B cell (primary cell): ENCODE measurements at regions not wholly inside any gene's neighbourhood (a gene's known extent, or its start where the extent isn't known, plus 50 kb on each side); places are given as distances from the start of the nearest gene placed in this dataset.

Experiments
- ATAC-seq: fragments of 200-7000 bp; cut with Tn5 transposase; one replicate; pipeline ENCODE4 v1.10.0; 2021; ENCODE audit warnings: low read depth, mild to moderate bottlenecking, moderate number of reproducible peaks, moderate library complexity
- CTCF ChIA-PET: fragments of 350-600 bp; sonication (Branson Sonifier 250); formaldehyde crosslinking; loops from one replicate; lab custom pipeline; 2021; ENCODE audit warnings: antibody characterized with exemption, inconsistent platforms; lab: Charles Lee
- POLR2A ChIA-PET: fragments of 350-600 bp; sonication (Branson Sonifier 250); formaldehyde crosslinking; loops from one replicate; lab custom pipeline; 2021; ENCODE audit warnings: antibody characterized with exemption; lab: Charles Lee
- DNase-seq: peaks from one replicate; pipeline ENCODE4 v3.0.0; 2013
- H2AFZ ChIP-seq: 2 replicates; pipeline ENCODE4 v1.6.1; 2012; ENCODE audit warnings: mild to moderate bottlenecking, low read depth, low read length; ENCODE audit not compliant: insufficient read depth, poor library complexity, severe bottlenecking
- H3K27ac ChIP-seq, 2 donors: 1 replicate in 1 of 2; 2 replicates in 1 of 2; pipeline ENCODE4 v1.5.1; 2012 to 2013; ENCODE audit warnings: low read length in 2 of 2, mild to moderate bottlenecking in 2 of 2, moderate library complexity in 1 of 2
- H3K27me3 ChIP-seq, 4 experiments: fragments of 200-600 bp in 1 of 4; sonication (generic) in 1 of 4; replicated peaks in 1 of 4; 1 replicate in 2 of 4; 2 replicates in 2 of 4; pipeline versions ENCODE4 v1.6.1 to v1.7.0; 2013 to 2016; ENCODE audit warnings: low read length in 3 of 4, mild to moderate bottlenecking in 2 of 4, mixed read lengths in 1 of 4, moderate library complexity in 1 of 4; ENCODE audit not compliant: insufficient read depth in 4 of 4, control insufficient read depth in 3 of 4; ENCODE audit errors: control extremely low read depth in 1 of 4
- H3K36me3 ChIP-seq, 2 experiments: replicated peaks in 1 of 2; 1 replicate in 1 of 2; 2 replicates in 1 of 2; pipeline versions ENCODE4 v1.6.1 to v1.7.1; 2013; ENCODE audit warnings: low read length in 1 of 2; ENCODE audit not compliant: insufficient read depth in 2 of 2, control insufficient read depth in 1 of 2; ENCODE audit errors: control extremely low read depth in 1 of 2, extremely low read depth in 1 of 2
- H3K4me1 ChIP-seq, 2 donors: fragments of 200-600 bp in 1 of 2; sonication (generic) in 1 of 2; 1 replicate in 1 of 2; 2 replicates in 1 of 2; pipeline versions ENCODE4 v1.5.1 to v1.6.1; 2013 to 2017; ENCODE audit warnings: low read length in 2 of 2; ENCODE audit not compliant: control insufficient read depth in 2 of 2, insufficient read depth in 2 of 2
- H3K4me2 ChIP-seq: replicated peaks from 2 replicates; pipeline ENCODE3; 2012; ENCODE audit warnings: mild to moderate bottlenecking, low read depth, low read length; ENCODE audit not compliant: poor library complexity, severe bottlenecking
- H3K4me3 ChIP-seq, 5 experiments: fragments of 200-600 bp in 1 of 5; sonication (generic) in 1 of 5; 1 replicate in 3 of 5; 2 replicates in 2 of 5; pipeline versions ENCODE4 v1.5.1 to v1.7.0; 2011 to 2016; ENCODE audit warnings: low read length in 4 of 5, mild to moderate bottlenecking in 4 of 5, low read depth in 2 of 5, control low read depth in 1 of 5, moderate library complexity in 1 of 5; ENCODE audit not compliant: insufficient read depth in 1 of 5; ENCODE audit errors: control extremely low read depth in 1 of 5, extremely low read depth in 1 of 5
- H3K79me2 ChIP-seq: fragments of 200-600 bp; sonication (generic); one replicate; pipeline ENCODE4 v1.6.0; 2016; ENCODE audit warnings: low read length; ENCODE audit not compliant: control insufficient read depth, insufficient read depth
- H3K9ac ChIP-seq: fragments of 200-600 bp; sonication (generic); 2 replicates; pipeline ENCODE4 v1.6.1; 2017; ENCODE audit warnings: mild to moderate bottlenecking, low read length, moderate library complexity
- H3K9me3 ChIP-seq, 3 donors: one replicate each; pipeline versions ENCODE4 v1.6.1 to v1.7.1; 2013; ENCODE audit warnings: low read length in 2 of 3; ENCODE audit not compliant: control insufficient read depth in 2 of 3, insufficient read depth in 1 of 3; ENCODE audit errors: control extremely low read depth in 1 of 3
- H4K20me1 ChIP-seq: 2 replicates; pipeline ENCODE4 v1.6.0; 2012; ENCODE audit warnings: mild to moderate bottlenecking, low read length; ENCODE audit not compliant: insufficient read depth, control insufficient read depth, poor library complexity, severe bottlenecking
- H3K27ac Mint-ChIP-seq: one replicate; pipeline ENCODE4 v1.8.0; 2021; ENCODE audit warnings: mixed read lengths
- H3K27me3 Mint-ChIP-seq: one replicate; pipeline ENCODE4 v1.8.0; 2021; ENCODE audit warnings: mixed read lengths
- H3K4me1 Mint-ChIP-seq: one replicate; pipeline ENCODE4 v1.8.0; 2021; ENCODE audit warnings: mixed read lengths
- H3K4me3 Mint-ChIP-seq: one replicate; pipeline ENCODE4 v1.8.0; 2021; ENCODE audit warnings: mixed read lengths
- H3K9me3 Mint-ChIP-seq: one replicate; pipeline ENCODE4 v1.8.0; 2022; ENCODE audit warnings: mixed read lengths; ENCODE audit not compliant: insufficient read depth
- EZH2 ChIP-seq: IDR thresholded peaks from 2 replicates; pipeline ENCODE4 v1.6.1; 2012; ENCODE audit warnings: borderline replicate concordance, low read depth, mild to moderate bottlenecking, moderate library complexity, low read length; ENCODE audit not compliant: insufficient read depth, poor library complexity, severe bottlenecking
- WGBS: methylation state at CpG from one replicate; pipeline ENCODE4 v1.1.5; 2013; ENCODE audit warnings: missing lambda C conversion rate; ENCODE audit not compliant: insufficient coverage; 5-methylcytosine and 5-hydroxymethylcytosine counted together
- intact Hi-C: fragments of 100-400 bp; cut with micrococcal nuclease; formaldehyde crosslinking; loops from one replicate; pipeline ENCODE4 v1.10.0; 2022
- TF ChIP-seq, protein P1 (sequence below): fragments of 200-600 bp; IDR thresholded peaks from one replicate; pipeline ENCODE4 v1.8.0; 2022; ENCODE audit warnings: antibody characterized with exemption, mild to moderate bottlenecking

GRCh38 chr4:188316391-188316790 is 177.2 kb downstream of the TRIML1 start:
- no peaks in the 10 kb centered on the region for H3K36me3 ChIP-seq
- H3K4me1 Mint-ChIP-seq: no peaks in the 10 kb centered on the region
- WGBS: 100% methylated on average over 2 of the region's 2 CpGs
- CTCF ChIA-PET: no interaction called here
- H3K4me2 ChIP-seq: no peak overlapping the region
- H3K79me2 ChIP-seq: no peaks in the 10 kb centered on the region
- peaks cover 0 to 8% (median 0%) of the 10 kb centered on the region in 3 donors for H3K9me3 ChIP-seq
- H3K9ac ChIP-seq: no peak overlapping the region
- no peaks in the 10 kb centered on the region for H3K27me3 Mint-ChIP-seq
- H3K4me3 Mint-ChIP-seq: no peak overlapping the region
- H3K27ac ChIP-seq: no peak overlapping the region
- H3K4me3 ChIP-seq: no peak overlapping the region
- H3K27me3 ChIP-seq: no peaks in the 10 kb centered on the region
- H3K9me3 Mint-ChIP-seq: peaks cover 2% of the 10 kb centered on the region
- no peak overlapping the region for H2AFZ ChIP-seq
- H3K4me1 ChIP-seq: no peaks in the 10 kb centered on the region
- TF ChIP-seq EZH2: no peak
- TF ChIP-seq, protein P1, sequence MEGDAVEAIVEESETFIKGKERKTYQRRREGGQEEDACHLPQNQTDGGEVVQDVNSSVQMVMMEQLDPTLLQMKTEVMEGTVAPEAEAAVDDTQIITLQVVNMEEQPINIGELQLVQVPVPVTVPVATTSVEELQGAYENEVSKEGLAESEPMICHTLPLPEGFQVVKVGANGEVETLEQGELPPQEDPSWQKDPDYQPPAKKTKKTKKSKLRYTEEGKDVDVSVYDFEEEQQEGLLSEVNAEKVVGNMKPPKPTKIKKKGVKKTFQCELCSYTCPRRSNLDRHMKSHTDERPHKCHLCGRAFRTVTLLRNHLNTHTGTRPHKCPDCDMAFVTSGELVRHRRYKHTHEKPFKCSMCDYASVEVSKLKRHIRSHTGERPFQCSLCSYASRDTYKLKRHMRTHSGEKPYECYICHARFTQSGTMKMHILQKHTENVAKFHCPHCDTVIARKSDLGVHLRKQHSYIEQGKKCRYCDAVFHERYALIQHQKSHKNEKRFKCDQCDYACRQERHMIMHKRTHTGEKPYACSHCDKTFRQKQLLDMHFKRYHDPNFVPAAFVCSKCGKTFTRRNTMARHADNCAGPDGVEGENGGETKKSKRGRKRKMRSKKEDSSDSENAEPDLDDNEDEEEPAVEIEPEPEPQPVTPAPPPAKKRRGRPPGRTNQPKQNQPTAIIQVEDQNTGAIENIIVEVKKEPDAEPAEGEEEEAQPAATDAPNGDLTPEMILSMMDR: no peak
- POLR2A ChIA-PET: no interaction called here
- ATAC-seq (no peak), DNase-seq (no peak)
- H4K20me1 ChIP-seq: no peaks in the 10 kb centered on the region
- no peak overlapping the region for H3K27ac Mint-ChIP-seq
- intact Hi-C loops: no loop called here

- Mint-ChIP-seq H3K27ac (no peak overlapping the region), H3K4me3 (no peak overlapping the region), H3K9me3 (peaks cover 3% of the 10 kb centered on the region), H3K4me1 (no peaks in the 10 kb centered on the region), H3K27me3 (no peaks in the 10 kb centered on the region)
- H3K79me2 ChIP-seq: no peaks in the 10 kb centered on the region
- H3K9ac ChIP-seq: no peak overlapping the region
- H3K27ac ChIP-seq: no peak overlapping the region
- H3K27me3 ChIP-seq: no peaks in the 10 kb centered on the region
- no peak overlapping the region for H3K4me2 ChIP-seq
- CTCF ChIA-PET: no interaction called here
- H3K36me3 ChIP-seq: no peaks in the 10 kb centered on the region
- POLR2A ChIA-PET: no interaction called here
- H2AFZ ChIP-seq: no peak overlapping the region
- H3K4me3 ChIP-seq: no peak overlapping the region
- TF ChIP-seq EZH2: no peak
- TF ChIP-seq, protein P1: no peak
- ATAC-seq (no peak), DNase-seq (no peak)
- 94% methylated on average over 6 of the region's 7 CpGs for WGBS
- no peaks in the 10 kb centered on the region for H3K4me1 ChIP-seq
- H3K9me3 ChIP-seq: peaks cover 0 to 18% (median 1%) of the 10 kb centered on the region in 3 donors
- intact Hi-C loops: no loop called here
- no peaks in the 10 kb centered on the region for H4K20me1 ChIP-seq
Measured at GRCh38 chr4:188328966-188329365, 189.7 kb downstream of the TRIML1 start.
